MM.1S (cell line): ENCODE measurements at regions not wholly inside any gene's neighbourhood (a gene's known extent, or its start where the extent isn't known, plus 50 kb on each side); places are given as distances from the start of the nearest gene placed in this dataset.

ENCODE experiments used
- DNase-seq: peaks from one replicate; pipeline ENCODE4 v3.0.0-alpha.2; 2015
- H2AFZ ChIP-seq: fragments of 300-600 bp; sonication (generic); 2 replicates; pipeline ENCODE4 v1.6.0; 2016; ENCODE audit warnings: antibody characterized with exemption, low read length
- H3F3A ChIP-seq: fragments of 300-600 bp; sonication (generic); 2 replicates; pipeline ENCODE4 v1.6.1; 2016; ENCODE audit warnings: mild to moderate bottlenecking, antibody characterized with exemption, low read length, moderate library complexity, mixed read lengths; ENCODE audit not compliant: insufficient read depth
- H3K27ac ChIP-seq: fragments of 300-600 bp; sonication (generic); 2 replicates; pipeline ENCODE4 v1.5.1; 2016; ENCODE audit warnings: mild to moderate bottlenecking, low read length
- H3K27me3 ChIP-seq: fragments of 300-600 bp; sonication (generic); replicated peaks from 2 replicates; pipeline ENCODE4 v1.6.0; 2016; ENCODE audit warnings: low read length; ENCODE audit not compliant: insufficient read depth
- H3K36me3 ChIP-seq: fragments of 300-600 bp; sonication (generic); replicated peaks from 2 replicates; pipeline ENCODE4 v1.6.1; 2016; ENCODE audit warnings: mild to moderate bottlenecking, low read length, mixed read lengths; ENCODE audit not compliant: insufficient read depth
- H3K4me1 ChIP-seq: fragments of 300-600 bp; sonication (generic); 2 replicates; pipeline ENCODE4 v1.6.1; 2016; ENCODE audit warnings: low read length, mixed read lengths
- H3K4me2 ChIP-seq: fragments of 300-600 bp; sonication (generic); 2 replicates; pipeline ENCODE4 v1.6.0; 2016; ENCODE audit warnings: low read depth, low read length
- H3K4me3 ChIP-seq: fragments of 300-600 bp; sonication (generic); 2 replicates; pipeline ENCODE4 v1.5.1; 2016; ENCODE audit warnings: low read length, mixed read lengths
- H3K79me2 ChIP-seq: fragments of 300-600 bp; sonication (generic); 2 replicates; pipeline ENCODE4 v1.6.1; 2016; ENCODE audit warnings: mixed run types, low read length, mixed read lengths
- H3K9ac ChIP-seq: fragments of 300-600 bp; sonication (generic); 2 replicates; pipeline ENCODE4 v1.6.1; 2016; ENCODE audit warnings: low read length, mixed read lengths
- H3K9me2 ChIP-seq: fragments of 300-600 bp; sonication (generic); replicated peaks from 2 replicates; pipeline ENCODE4 v1.6.1; 2016; ENCODE audit warnings: mild to moderate bottlenecking, low read length, mixed read lengths; ENCODE audit not compliant: insufficient read depth
- H3K9me3 ChIP-seq: fragments of 300-600 bp; sonication (generic); replicated peaks from 2 replicates; pipeline ENCODE4 v1.6.1; 2016; ENCODE audit warnings: mild to moderate bottlenecking, low read length, mixed read lengths; ENCODE audit not compliant: insufficient read depth
- H4K20me1 ChIP-seq: fragments of 300-600 bp; sonication (generic); 2 replicates; pipeline ENCODE4 v1.6.1; 2016; ENCODE audit warnings: mild to moderate bottlenecking, low read length, moderate library complexity, mixed read lengths; ENCODE audit not compliant: insufficient read depth
- EZH2 ChIP-seq: fragments of 300-600 bp; sonication (generic); optimal IDR thresholded peaks from 2 replicates; pipeline ENCODE3; 2017; ENCODE audit warnings: low read depth, mild to moderate bottlenecking, antibody characterized with exemption, low read length, mixed read lengths
- EZH2phosphoT487 ChIP-seq: fragments of 300-600 bp; sonication (generic); IDR thresholded peaks from 2 replicates; pipeline ENCODE4 v1.6.1; 2018; ENCODE audit warnings: antibody characterized with exemption, low read length
- TF ChIP-seq, protein P1 (sequence below): fragments of 300-600 bp; sonication (generic); IDR thresholded peaks from 2 replicates; pipeline ENCODE4 v1.5.1; 2016; ENCODE audit warnings: antibody characterized with exemption, low read length, mixed read lengths

GRCh38 chr1:55692726-55693125, 477.6 kb upstream of the USP24 start:
- TF ChIP-seq, protein P1, sequence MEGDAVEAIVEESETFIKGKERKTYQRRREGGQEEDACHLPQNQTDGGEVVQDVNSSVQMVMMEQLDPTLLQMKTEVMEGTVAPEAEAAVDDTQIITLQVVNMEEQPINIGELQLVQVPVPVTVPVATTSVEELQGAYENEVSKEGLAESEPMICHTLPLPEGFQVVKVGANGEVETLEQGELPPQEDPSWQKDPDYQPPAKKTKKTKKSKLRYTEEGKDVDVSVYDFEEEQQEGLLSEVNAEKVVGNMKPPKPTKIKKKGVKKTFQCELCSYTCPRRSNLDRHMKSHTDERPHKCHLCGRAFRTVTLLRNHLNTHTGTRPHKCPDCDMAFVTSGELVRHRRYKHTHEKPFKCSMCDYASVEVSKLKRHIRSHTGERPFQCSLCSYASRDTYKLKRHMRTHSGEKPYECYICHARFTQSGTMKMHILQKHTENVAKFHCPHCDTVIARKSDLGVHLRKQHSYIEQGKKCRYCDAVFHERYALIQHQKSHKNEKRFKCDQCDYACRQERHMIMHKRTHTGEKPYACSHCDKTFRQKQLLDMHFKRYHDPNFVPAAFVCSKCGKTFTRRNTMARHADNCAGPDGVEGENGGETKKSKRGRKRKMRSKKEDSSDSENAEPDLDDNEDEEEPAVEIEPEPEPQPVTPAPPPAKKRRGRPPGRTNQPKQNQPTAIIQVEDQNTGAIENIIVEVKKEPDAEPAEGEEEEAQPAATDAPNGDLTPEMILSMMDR, result no peak
- TF ChIP-seq EZH2 (no peak), EZH2phosphoT487 (no peak)
- Histone ChIP-seq H3K27ac (no peak overlapping the region), H3K4me3 (no peak overlapping the region), H3F3A (no peaks in the 10 kb centered on the region), H3K4me1 (no peaks in the 10 kb centered on the region), H3K9ac (no peak overlapping the region), H3K9me2 (no peaks in the 10 kb centered on the region), H3K9me3 (no peaks in the 10 kb centered on the region), H3K36me3 (no peaks in the 10 kb centered on the region), H3K4me2 (no peak overlapping the region), H2AFZ (no peak overlapping the region), H4K20me1 (no peaks in the 10 kb centered on the region), H3K27me3 (no peaks in the 10 kb centered on the region), H3K79me2 (no peaks in the 10 kb centered on the region)
- no peak for DNase-seq

- Histone ChIP-seq H3K4me1 (no peaks in the 10 kb centered on the region), H3K4me2 (no peak overlapping the region), H3K9ac (no peak overlapping the region), H3K36me3 (no peaks in the 10 kb centered on the region), H3K4me3 (no peak overlapping the region), H3K9me2 (no peaks in the 10 kb centered on the region), H3K79me2 (no peaks in the 10 kb centered on the region), H3F3A (no peaks in the 10 kb centered on the region), H4K20me1 (no peaks in the 10 kb centered on the region), H3K27ac (no peak overlapping the region), H2AFZ (no peak overlapping the region), H3K27me3 (no peaks in the 10 kb centered on the region), H3K9me3 (no peaks in the 10 kb centered on the region)
- TF ChIP-seq EZH2 (no peak), EZH2phosphoT487 (no peak)
- TF ChIP-seq, protein P1, result no peak
- no peak for DNase-seq
Measured at GRCh38 chr1:55690366-55690765, 475.2 kb upstream of the USP24 start.

- Histone ChIP-seq H3F3A (no peaks in the 10 kb centered on the region), H3K9me2 (no peaks in the 10 kb centered on the region), H3K4me1 (no peaks in the 10 kb centered on the region), H3K4me2 (no peak overlapping the region), H2AFZ (no peak overlapping the region), H3K9me3 (no peaks in the 10 kb centered on the region), H3K27ac (no peak overlapping the region), H3K4me3 (no peak overlapping the region), H3K9ac (no peak overlapping the region), H3K79me2 (no peaks in the 10 kb centered on the region), H3K27me3 (no peaks in the 10 kb centered on the region), H3K36me3 (no peaks in the 10 kb centered on the region), H4K20me1 (no peaks in the 10 kb centered on the region)
- TF ChIP-seq EZH2phosphoT487 (no peak), EZH2 (no peak)
- TF ChIP-seq, protein P1, result no peak
- no peak for DNase-seq
Measured at GRCh38 chr1:55689800-55690199, 474.6 kb upstream of the USP24 start.
